Thyroid gland (tissue), 4 donors: ENCODE measurements at regions not wholly inside any gene's neighbourhood (a gene's known extent, or its start where the extent isn't known, plus 50 kb on each side); places are given as distances from the start of the nearest gene placed in this dataset.

Experiments
- CTCF ChIP-seq, 6 experiments: fragments of 200-600 bp in 3 of 6; fragments of 450-650 bp in 3 of 6; sonication (generic) in 3 of 6; IDR thresholded peaks; one replicate each; pipeline ENCODE4 v1.5.1; 2016 to 2019; ENCODE audit warnings: antibody characterized with exemption in 6 of 6, mild to moderate bottlenecking in 2 of 6, inconsistent platforms in 1 of 6, moderate library complexity in 1 of 6
- POLR2A ChIP-seq, 2 donors: fragments of 450-650 bp; IDR thresholded peaks; one replicate each; pipeline ENCODE4 v1.6.1; 2017; ENCODE audit warnings: antibody characterized with exemption in 2 of 2, mild to moderate bottlenecking in 2 of 2, moderate library complexity in 1 of 2

- TF ChIP-seq CTCF (IDR thresholded peaks at IDR 0.05) (no peak), POLR2A (IDR thresholded peaks at IDR 0.05) (no peak)
Observed at GRCh38 chr21:15250384-15250783, 185.6 kb upstream of the NRIP1 start.
